T-helper 1 cell (primary cell): ENCODE measurements at regions not wholly inside any gene's neighbourhood (a gene's known extent, or its start where the extent isn't known, plus 50 kb on each side); places are given as distances from the start of the nearest gene placed in this dataset.
A peak's percentile ranks its signal among the peaks of the same experiment; 100 is the strongest.

Source experiments
- DNase-seq, 5 donors: peaks; one replicate each; pipeline ENCODE4 v3.0.0-alpha.2; 2012 to 2020

DNA sequence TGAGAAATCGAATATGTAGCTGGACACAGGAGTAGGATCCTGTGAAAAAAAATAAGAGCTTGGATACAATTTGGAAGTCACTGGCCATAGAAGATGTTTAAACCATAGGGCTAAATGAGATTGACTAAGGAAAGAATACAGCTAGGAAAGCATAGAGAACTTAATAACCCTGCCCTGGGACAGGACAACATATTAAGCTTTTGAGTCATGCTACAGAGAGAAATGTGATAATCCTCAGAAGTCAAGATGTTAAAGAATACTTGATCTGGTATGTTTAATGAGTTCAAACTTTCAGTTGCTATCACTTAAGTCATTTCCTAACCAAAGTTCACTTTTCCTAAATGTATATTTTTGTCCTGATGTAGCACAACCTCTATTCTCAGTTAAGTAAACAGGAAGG lies 154.6 kb upstream of the TSHZ2 start:
- no peak for DNase-seq

DNA sequence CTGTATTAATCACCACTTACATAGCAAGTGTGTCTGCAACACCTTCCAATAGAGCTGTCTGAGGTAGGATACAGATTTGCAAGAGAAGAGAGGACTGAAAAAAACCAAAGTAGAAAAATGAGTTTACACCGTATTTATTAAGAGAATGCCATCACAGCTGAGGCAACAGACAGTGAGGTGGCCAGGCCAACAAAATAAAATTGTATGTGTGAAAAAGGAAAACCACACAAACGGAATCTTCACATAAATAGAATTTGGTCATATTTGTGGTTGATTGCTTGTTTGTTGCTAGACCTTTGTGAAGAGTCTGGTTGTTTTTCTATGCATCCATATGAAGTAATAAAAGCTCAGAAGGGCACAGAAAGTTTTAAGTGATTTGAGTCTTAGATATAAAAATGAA lies 157.8 kb upstream of the TSHZ2 start:
- no peak for DNase-seq

DNA sequence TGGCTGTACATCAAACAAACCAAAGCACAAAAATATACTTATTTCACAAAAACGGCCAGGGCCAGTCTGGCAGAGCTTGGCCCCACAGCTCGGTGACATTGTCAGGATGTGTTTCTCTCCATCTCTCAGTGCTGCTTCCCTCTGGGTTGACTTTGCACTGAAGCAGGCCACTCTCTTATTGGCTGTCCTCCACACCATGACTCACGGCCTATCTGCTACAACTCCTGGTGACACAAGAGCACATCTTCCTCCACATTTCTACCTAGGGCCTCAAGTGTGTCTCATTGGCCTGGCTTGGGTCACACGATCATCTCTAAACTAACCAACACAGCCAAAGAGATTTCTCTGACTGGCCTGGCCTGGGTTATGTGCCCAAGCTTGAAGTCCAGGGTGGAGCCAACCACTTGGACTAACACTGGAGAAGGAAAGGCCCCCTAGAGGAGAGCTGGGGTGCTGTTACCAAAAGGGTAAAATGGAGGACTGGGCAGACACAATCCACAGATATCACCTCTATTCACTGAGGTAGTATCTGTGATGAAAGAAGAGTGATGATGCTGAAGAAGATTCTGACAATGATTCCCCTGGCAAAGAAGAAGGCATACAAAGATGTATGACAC lies 159.8 kb upstream of the TSHZ2 start:
- no peak for DNase-seq

DNA sequence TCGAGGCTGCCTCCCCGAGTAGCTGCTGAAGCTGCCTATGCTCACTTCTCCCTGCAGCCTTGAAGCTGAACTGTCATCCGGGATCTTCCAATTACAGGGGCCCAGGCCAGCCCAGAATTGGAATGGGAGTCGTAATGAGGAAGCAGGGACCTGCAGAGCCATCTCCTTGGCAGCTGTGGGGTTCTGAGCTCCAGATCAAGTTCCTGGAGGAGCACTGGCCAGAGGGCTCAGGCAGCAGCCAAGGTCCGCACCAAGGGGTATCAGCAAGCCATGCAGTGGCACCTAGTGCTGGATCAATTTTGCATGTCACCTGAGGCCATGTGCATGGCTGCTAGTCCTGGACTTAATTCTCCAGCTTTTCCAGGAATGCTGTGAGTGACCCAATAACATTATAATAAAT lies 163.2 kb upstream of the TSHZ2 start:
- DNase-seq, result no peak

- no peak for DNase-seq
These were observed 165.2 kb upstream of the TSHZ2 start for GRCh38 chr20:52806918-52807317.

- no peak for DNase-seq
These were observed 166.3 kb upstream of the TSHZ2 start for GRCh38 chr20:52805843-52806242.

DNA sequence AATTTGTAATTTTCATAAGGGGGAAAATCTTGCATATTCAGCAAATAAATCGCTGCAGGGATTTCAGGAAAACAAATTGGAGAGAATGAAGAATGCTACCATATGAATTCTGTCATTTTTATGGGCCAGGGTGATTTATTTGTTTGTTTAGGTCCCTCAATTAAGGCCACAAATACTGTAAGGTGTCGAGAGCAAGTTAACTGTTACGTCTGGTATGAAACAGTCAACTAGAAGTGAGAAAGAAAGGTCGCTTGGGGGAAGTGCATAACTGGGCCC lies 166.9 kb upstream of the TSHZ2 start:
- DNase-seq, result no peak

- DNase-seq, result no peak
These were observed 167.5 kb upstream of the TSHZ2 start for GRCh38 chr20:52804497-52805295.

DNA sequence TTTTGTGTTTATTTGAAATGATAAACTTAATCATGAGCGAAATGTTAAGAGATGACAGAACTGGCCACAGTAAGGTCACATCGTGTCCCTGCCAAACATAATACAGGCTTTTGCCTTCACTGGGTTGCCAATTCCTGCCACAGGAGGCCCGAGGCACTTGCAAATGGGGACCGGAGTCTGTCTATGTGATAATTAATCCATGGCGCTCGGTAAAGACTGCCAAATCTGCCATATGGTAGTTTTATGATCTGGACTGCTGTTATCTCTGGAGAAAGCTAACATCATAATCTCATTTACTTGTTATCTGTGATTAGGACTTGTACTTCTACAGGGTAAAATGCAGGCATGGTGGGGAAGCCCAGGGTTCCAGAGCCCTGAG lies 170.5 kb upstream of the TSHZ2 start:
- no peak for DNase-seq

GRCh38 chr20:52800734-52801627 lies 171.2 kb upstream of the TSHZ2 start:
- DNase-seq, result no peak

- DNase-seq, result no peak
These were observed 173.0 kb upstream of the TSHZ2 start for GRCh38 chr20:52799130-52799529.

DNA sequence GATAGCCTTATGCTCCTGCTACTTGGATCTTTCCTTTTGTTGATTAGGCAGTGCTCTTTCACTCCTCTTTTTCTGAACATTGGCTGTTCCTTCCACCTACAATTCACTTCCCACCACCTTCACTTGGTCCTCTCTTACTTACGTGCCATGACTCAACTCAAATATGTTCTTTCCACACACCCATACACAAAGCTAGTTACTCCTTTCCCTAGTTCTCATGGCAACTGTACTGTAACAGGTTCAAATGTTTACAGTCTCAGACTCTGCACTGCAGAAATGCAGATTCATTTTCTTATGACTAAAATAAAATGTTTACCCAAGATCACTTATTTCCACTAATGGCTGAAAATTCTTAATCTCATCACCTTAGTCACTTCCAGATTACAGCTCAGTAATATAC lies 174.0 kb upstream of the TSHZ2 start:
- no peak for DNase-seq

DNA sequence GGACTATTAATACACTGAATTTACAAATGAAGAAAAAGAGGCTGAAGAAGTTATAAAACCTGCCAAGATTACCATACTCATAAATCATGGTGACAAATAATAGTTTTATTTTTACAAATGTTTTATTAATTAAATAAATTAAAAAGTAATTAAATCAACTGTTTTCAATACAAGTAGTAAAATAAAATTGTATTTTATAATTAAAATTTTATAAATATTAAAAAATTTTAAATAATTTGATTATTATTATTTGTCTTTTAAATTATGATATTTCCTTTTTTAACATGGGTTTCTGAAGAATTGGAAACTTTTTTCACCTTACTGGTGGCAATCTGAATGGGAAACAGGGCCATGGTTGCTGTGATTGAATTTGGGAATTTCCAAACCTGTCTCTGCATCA lies 177.3 kb upstream of the TSHZ2 start:
- no peak for DNase-seq

DNA sequence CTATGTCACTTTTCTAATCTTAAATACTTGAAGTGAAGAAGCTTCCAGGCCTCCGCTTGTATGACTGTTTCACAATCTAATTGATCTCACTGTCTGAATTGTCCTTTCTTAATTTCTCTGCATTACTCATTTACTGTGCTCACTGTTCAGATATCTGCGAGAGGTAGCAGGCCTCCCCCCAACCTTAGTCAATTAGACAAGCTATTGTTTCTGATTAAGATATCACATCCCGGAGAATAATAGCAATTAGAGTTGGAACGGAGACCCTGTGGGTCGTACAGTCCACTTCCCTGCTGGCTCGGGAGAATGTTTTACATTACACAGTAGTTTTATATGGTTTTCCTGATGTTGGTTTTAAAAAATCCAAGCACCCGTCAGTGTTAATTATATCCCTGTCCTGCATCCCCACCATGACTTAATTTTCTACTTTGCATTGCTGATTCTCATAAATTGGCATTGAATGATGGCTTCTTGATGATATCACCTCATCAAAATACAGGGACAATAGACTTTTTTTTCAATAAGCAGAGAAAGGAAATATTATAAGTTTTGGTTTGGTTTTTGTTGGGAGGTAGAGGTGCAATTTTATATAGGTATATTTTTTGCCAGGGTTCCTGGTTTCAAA lies 178.7 kb upstream of the TSHZ2 start:
- DNase-seq, result no peak

GRCh38 chr20:52791091-52791490 lies 181.1 kb upstream of the TSHZ2 start:
- DNase-seq, result no peak

GRCh38 chr20:52789716-52790115 lies 182.4 kb upstream of the TSHZ2 start:
- no peak for DNase-seq

- no peak for DNase-seq
These were observed 184.2 kb upstream of the TSHZ2 start for GRCh38 chr20:52787962-52788361.

GRCh38 chr20:52787216-52787615 lies 184.9 kb upstream of the TSHZ2 start:
- no peak for DNase-seq

DNA sequence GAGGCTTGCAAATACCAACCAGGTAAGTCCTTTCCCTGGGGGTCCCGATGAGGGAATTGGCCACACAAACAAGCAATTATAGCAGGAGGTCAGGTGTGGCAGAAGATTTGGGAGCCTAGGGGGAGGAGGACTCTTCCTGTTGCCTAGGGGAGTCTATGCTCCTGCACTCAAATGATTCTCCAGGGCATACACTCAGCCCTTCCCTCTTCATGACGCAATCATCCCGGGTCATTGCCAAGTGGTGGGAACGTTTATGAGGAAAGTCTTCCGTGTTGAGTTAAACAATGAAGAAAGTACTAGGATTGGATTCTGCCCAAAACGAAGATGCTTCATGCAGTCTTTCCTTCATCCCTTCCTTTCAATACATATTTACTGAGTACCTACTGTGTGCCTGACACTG lies 186.5 kb upstream of the TSHZ2 start:
- DNase-seq, result no peak

GRCh38 chr20:52783769-52784168 lies 188.4 kb upstream of the TSHZ2 start:
- DNase-seq, result peak in 1 of 5 donors; percentile 5

DNA sequence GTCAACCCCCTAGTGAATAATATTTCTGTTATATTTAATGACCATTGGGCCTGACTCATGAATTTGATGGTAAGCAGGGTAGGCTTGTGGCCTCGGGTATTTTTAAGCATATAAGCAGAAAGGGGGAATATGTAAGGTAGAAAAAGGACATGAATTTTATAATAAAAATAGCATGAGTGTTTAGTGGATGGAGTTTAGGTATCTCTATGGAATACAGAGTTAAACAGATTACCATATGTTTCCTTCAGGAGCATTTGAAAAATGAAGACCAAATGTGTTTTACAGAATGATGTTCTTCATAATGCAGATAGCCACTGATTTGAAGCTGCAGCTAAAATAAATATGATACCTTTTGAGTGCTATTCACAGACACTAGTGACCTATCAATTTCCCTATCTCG lies 191.7 kb upstream of the TSHZ2 start:
- no peak for DNase-seq

- no peak for DNase-seq
These were observed 193.0 kb upstream of the TSHZ2 start for GRCh38 chr20:52779125-52779524.

GRCh38 chr20:52777171-52777570 lies 195.0 kb upstream of the TSHZ2 start:
- no peak for DNase-seq

- DNase-seq, result no peak
These were observed 196.4 kb upstream of the TSHZ2 start for GRCh38 chr20:52775786-52776185.
